Esophagus (tissue), 2 donors: ENCODE measurements at regions not wholly inside any gene's neighbourhood (a gene's known extent, or its start where the extent isn't known, plus 50 kb on each side); places are given as distances from the start of the nearest gene placed in this dataset.

Source experiments
- H3K27ac ChIP-seq, 2 donors: one replicate each; pipeline ENCODE4 v1.5.1; 2013; ENCODE audit warnings: low read depth in 2 of 2, mild to moderate bottlenecking in 2 of 2, inconsistent platforms in 1 of 2, low read length in 1 of 2, moderate library complexity in 1 of 2
- H3K27me3 ChIP-seq, 2 donors: one replicate each; pipeline ENCODE4 v1.6.1; 2013; ENCODE audit warnings: low read length in 2 of 2, control low read depth in 1 of 2, mild to moderate bottlenecking in 1 of 2; ENCODE audit not compliant: insufficient read depth in 2 of 2, control insufficient read depth in 1 of 2
- H3K36me3 ChIP-seq, 2 donors: one replicate each; pipeline ENCODE4 v1.6.1; 2013; ENCODE audit warnings: low read length in 1 of 2; ENCODE audit not compliant: control insufficient read depth in 2 of 2, insufficient read depth in 2 of 2
- H3K4me1 ChIP-seq, 2 donors: one replicate each; pipeline ENCODE4 v1.6.1; 2013; ENCODE audit warnings: low read length in 1 of 2; ENCODE audit not compliant: control insufficient read depth in 2 of 2, insufficient read depth in 2 of 2
- H3K4me3 ChIP-seq, 2 donors: one replicate each; pipeline ENCODE4 v1.5.1; 2013; ENCODE audit warnings: low read length in 2 of 2, mild to moderate bottlenecking in 2 of 2, low read depth in 1 of 2, moderate library complexity in 1 of 2
- H3K9me3 ChIP-seq, 2 donors: one replicate each; pipeline ENCODE4 v1.6.1; 2013; ENCODE audit warnings: mild to moderate bottlenecking in 2 of 2, low read depth in 1 of 2, low read length in 1 of 2, moderate library complexity in 1 of 2; ENCODE audit not compliant: control insufficient read depth in 2 of 2, insufficient read depth in 1 of 2
- WGBS, 2 donors: extraction: QIAGEN DNeasy Blood & Tissue Kit; methylation state at CpG; one replicate each; pipeline ENCODE4 v1.1.7; 2013; 5-methylcytosine and 5-hydroxymethylcytosine counted together
- donor health status: healthy with polysubstance abuse.
- donor health status: Bipolar disorder and iron deficiency.

- no peak overlapping the region for H3K27ac ChIP-seq
- peaks cover 0 to 6% of the 10 kb centered on the region in 2 donors for H3K4me1 ChIP-seq
- whole genome bisulfite sequencing, 2 donors, result 80 to 86% methylated on average over 15 of the region's 15 CpGs
- no peaks in the 10 kb centered on the region for H3K36me3 ChIP-seq
- H3K4me3 ChIP-seq, result no peak overlapping the region
- H3K27me3 ChIP-seq, result no peaks in the 10 kb centered on the region
- no peaks in the 10 kb centered on the region for H3K9me3 ChIP-seq
These were observed 611.9 kb downstream of the TBC1D22A start for GRCh38 chr22:47374273-47374771.

GRCh38 chr22:47373648-47374272 is 611.3 kb downstream of the TBC1D22A start:
- 73 to 77% methylated on average over 13 of the region's 13 CpGs for WGBS, 2 donors
- no peaks in the 10 kb centered on the region for H3K27me3 ChIP-seq
- no peaks in the 10 kb centered on the region for H3K36me3 ChIP-seq
- peaks cover 0 to 6% of the 10 kb centered on the region in 2 donors for H3K4me1 ChIP-seq
- no peak overlapping the region for H3K4me3 ChIP-seq
- H3K9me3 ChIP-seq, result no peaks in the 10 kb centered on the region
- H3K27ac ChIP-seq, result no peak overlapping the region

DNA sequence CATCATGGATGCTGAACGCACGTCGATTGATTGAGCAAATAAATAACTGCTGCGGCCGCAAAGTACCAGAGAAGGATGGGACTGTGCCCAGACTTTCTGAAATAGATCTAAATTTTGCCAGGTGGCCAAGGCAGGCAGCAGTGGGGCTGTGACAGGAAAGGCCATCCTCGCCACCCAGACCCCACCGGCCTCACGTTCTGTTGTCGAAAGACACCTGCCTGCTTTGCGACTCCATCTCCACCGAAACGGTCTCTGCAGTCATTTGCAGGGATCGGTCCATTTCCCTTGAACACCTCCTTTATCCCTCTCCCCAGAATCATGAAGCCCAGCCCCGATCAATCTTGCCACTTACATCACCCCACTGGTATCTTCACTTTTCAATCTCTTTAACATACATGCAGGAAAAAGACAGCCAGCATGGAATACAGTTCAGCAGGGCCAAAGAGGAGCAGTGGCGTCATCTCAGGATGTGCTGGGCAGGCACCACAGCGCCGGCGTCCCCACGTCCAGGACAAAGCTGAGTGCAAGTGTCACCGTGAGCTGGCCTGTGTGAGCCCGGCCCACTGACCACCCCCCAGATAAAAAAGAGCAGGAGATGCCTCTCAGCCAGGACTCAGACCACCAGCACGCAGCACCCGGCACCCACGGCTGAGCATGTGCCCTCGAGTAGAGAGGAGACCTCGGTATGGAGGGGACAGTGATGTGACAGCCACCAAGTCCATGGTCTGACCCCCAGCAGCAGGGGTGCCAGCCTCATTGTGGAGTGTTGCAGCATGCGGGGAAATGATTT is 610.3 kb downstream of the TBC1D22A start:
- Histone ChIP-seq H3K36me3 (no peaks in the 10 kb centered on the region), H3K4me1 (peaks cover 0 to 6% of the 10 kb centered on the region in 2 donors), H3K4me3 (no peak overlapping the region), H3K27ac (no peak overlapping the region), H3K9me3 (no peaks in the 10 kb centered on the region), H3K27me3 (no peaks in the 10 kb centered on the region)
- WGBS, 2 donors, result 88 to 89% methylated on average over 27 of the region's 27 CpGs

DNA sequence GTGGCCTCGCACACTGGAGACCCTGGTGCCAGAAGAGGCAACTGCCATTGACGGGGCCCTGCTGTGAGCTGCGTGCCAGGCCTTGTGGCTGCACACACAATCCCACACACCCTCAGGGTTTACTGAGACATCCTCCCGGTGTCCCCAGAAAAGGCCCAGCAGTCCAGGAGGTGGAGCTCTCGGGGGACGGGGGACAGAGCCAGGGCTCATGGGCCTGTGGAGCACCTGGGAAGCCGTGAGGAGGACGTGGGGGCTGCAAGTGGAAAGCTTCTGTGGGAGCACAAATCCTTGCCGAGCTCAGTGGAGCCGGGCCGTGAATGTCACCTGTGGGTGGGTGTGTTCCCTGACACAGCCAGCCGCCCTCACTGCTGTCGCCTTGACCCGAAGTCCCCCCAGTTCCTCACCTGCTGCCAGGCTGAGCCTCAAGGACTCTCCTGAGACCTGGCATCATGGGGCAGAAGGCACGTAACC is 609.7 kb downstream of the TBC1D22A start:
- 80 to 81% methylated on average over 15 of the region's 15 CpGs for WGBS, 2 donors
- no peaks in the 10 kb centered on the region for H3K27me3 ChIP-seq
- H3K4me1 ChIP-seq, result peaks cover 0 to 6% of the 10 kb centered on the region in 2 donors
- peaks cover 0 to 1% of the 10 kb centered on the region in 2 donors for H3K9me3 ChIP-seq
- no peaks in the 10 kb centered on the region for H3K36me3 ChIP-seq
- no peak overlapping the region for H3K27ac ChIP-seq
- no peak overlapping the region for H3K4me3 ChIP-seq

GRCh38 chr22:47371263-47372090 is 609.0 kb downstream of the TBC1D22A start:
- WGBS, 2 donors, result 75 to 78% methylated on average over 15 of the region's 15 CpGs
- Histone ChIP-seq H3K9me3 (peaks cover 0 to 4% of the 10 kb centered on the region in 2 donors), H3K4me1 (peaks cover 0 to 6% of the 10 kb centered on the region in 2 donors), H3K4me3 (no peak overlapping the region), H3K36me3 (no peaks in the 10 kb centered on the region), H3K27ac (no peak overlapping the region), H3K27me3 (no peaks in the 10 kb centered on the region)

- H3K4me3 ChIP-seq, result no peak overlapping the region
- peaks cover 0 to 7% of the 10 kb centered on the region in 2 donors for H3K9me3 ChIP-seq
- 79 to 81% methylated on average over 18 of the region's 18 CpGs for WGBS, 2 donors
- H3K36me3 ChIP-seq, result no peaks in the 10 kb centered on the region
- no peak overlapping the region for H3K27ac ChIP-seq
- no peaks in the 10 kb centered on the region for H3K27me3 ChIP-seq
- H3K4me1 ChIP-seq, result peaks cover 0 to 6% of the 10 kb centered on the region in 2 donors
These were observed 608.2 kb downstream of the TBC1D22A start for GRCh38 chr22:47370448-47371262.

- no peaks in the 10 kb centered on the region for H3K27me3 ChIP-seq
- no peak overlapping the region for H3K4me3 ChIP-seq
- WGBS, 2 donors, result 45 to 53% methylated on average over 6 of the region's 6 CpGs
- H3K9me3 ChIP-seq, result peaks cover 0 to 7% of the 10 kb centered on the region in 2 donors
- no peak overlapping the region for H3K27ac ChIP-seq
- peaks cover 0 to 6% of the 10 kb centered on the region in 2 donors for H3K4me1 ChIP-seq
- H3K36me3 ChIP-seq, result no peaks in the 10 kb centered on the region
These were observed 607.1 kb downstream of the TBC1D22A start for GRCh38 chr22:47369431-47370015.

DNA sequence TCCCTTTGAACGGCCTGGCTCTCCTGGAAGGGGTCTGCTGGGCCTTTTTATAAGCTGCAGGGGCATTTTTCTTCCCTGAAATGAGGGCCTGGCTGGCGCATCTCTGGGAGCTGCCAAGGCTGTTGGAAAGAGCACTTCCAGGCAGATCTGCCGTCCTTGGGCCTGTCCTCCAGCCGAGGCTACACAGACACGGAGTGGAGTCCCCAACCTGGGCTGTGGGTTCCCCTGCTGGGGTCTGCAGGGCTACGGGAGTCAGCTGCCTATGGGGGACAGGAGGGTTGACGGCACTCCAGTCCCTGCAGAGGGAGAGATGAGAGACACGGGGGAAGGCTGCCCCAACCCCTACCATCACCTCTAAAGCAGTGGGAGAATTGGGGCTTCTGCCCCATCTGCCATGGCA is 606.6 kb downstream of the TBC1D22A start:
- Histone ChIP-seq H3K4me1 (peaks cover 0 to 6% of the 10 kb centered on the region in 2 donors), H3K9me3 (peaks cover 0 to 10% of the 10 kb centered on the region in 2 donors), H3K4me3 (no peak overlapping the region), H3K36me3 (no peaks in the 10 kb centered on the region), H3K27ac (no peak overlapping the region), H3K27me3 (no peaks in the 10 kb centered on the region)
- 73 to 78% methylated on average over 8 of the region's 8 CpGs for WGBS, 2 donors
